Sigmoid colon (tissue), 6 donors: ENCODE measurements at regions not wholly inside any gene's neighbourhood (a gene's known extent, or its start where the extent isn't known, plus 50 kb on each side); places are given as distances from the start of the nearest gene placed in this dataset.

Experiments
- DNase-seq: peaks from one replicate; pipeline ENCODE4 v3.0.0-alpha.2; 2019
- H3K27ac ChIP-seq, 4 donors: fragments of 200-600 bp; sonication (generic); one replicate each; pipeline ENCODE4 v1.5.1; 2016 to 2019; ENCODE audit warnings: mild to moderate bottlenecking in 1 of 4
- H3K27me3 ChIP-seq, 3 donors: fragments of 200-600 bp; sonication (generic); one replicate each; pipeline ENCODE4 v1.5.1; 2019; ENCODE audit warnings: mild to moderate bottlenecking in 1 of 3
- H3K36me3 ChIP-seq, 4 donors: fragments of 200-600 bp; sonication (generic); one replicate each; pipeline ENCODE4 v1.5.1; 2016 to 2019
- H3K4me1 ChIP-seq, 4 donors: fragments of 200-600 bp; sonication (generic); one replicate each; pipeline ENCODE4 v1.5.1; 2017 to 2019
- H3K4me3 ChIP-seq, 4 donors: fragments of 200-600 bp; sonication (generic); one replicate each; pipeline ENCODE4 v1.5.1; 2017 to 2019; ENCODE audit warnings: mild to moderate bottlenecking in 2 of 4, moderate library complexity in 1 of 4
- H3K9me3 ChIP-seq, 4 donors: fragments of 200-600 bp in 3 of 4; sonication (generic) in 3 of 4; one replicate each; pipeline versions ENCODE4 v1.5.1 to v1.6.1; 2013 to 2019
- CTCF ChIP-seq, 4 experiments: fragments of 450-650 bp in 3 of 4; fragments of 200-600 bp in 1 of 4; IDR thresholded peaks; one replicate each; pipeline ENCODE4 v1.5.1; 2016 to 2019; ENCODE audit warnings: antibody characterized with exemption in 4 of 4, mild to moderate bottlenecking in 3 of 4, moderate library complexity in 2 of 4
- EP300 ChIP-seq, 4 donors: sonication (generic); formaldehyde crosslinking; IDR thresholded peaks; one replicate each; pipeline ENCODE4 v1.6.1; 2017; ENCODE audit warnings: antibody characterized with exemption in 4 of 4
- POLR2A ChIP-seq, 2 donors: fragments of 450-650 bp; IDR thresholded peaks; one replicate each; pipeline ENCODE4 v1.6.1; 2016; ENCODE audit warnings: antibody characterized with exemption in 2 of 2, mild to moderate bottlenecking in 2 of 2, moderate library complexity in 2 of 2
- POLR2AphosphoS5 ChIP-seq, 4 donors: sonication (generic); formaldehyde crosslinking; IDR thresholded peaks; one replicate each; pipeline ENCODE4 v1.6.1; 2017; ENCODE audit warnings: antibody characterized with exemption in 4 of 4
- WGBS, 2 donors: extraction: QIAGEN DNeasy Blood & Tissue Kit; methylation state at CpG; one replicate each; pipeline ENCODE4 v1.1.7; 2013; 5-methylcytosine and 5-hydroxymethylcytosine counted together
- intact Hi-C: fragments of 100-400 bp; cut with DNase I; formaldehyde crosslinking; loops from one replicate; pipeline ENCODE4 v1.15.1; 2023
- donor health status: healthy with polysubstance abuse.
- donor health status: healthy.

GRCh38 chr2:60299179-60299578 lies 254.3 kb downstream of the BCL11A start:
- WGBS, 2 donors: 16 to 66% methylated on average over 8 of the region's 8 CpGs
- Histone ChIP-seq H3K9me3 (no peaks in the 10 kb centered on the region), H3K27me3 (no peaks in the 10 kb centered on the region), H3K4me1 (no peaks in the 10 kb centered on the region), H3K4me3 (no peak overlapping the region), H3K36me3 (no peaks in the 10 kb centered on the region), H3K27ac (no peak overlapping the region)
- no peak for DNase-seq
- intact Hi-C loops: no loop called here
- TF ChIP-seq POLR2AphosphoS5 (IDR thresholded peaks at IDR 0.05) (no peak), CTCF (IDR thresholded peaks at IDR 0.05) (no peak), POLR2A (IDR thresholded peaks at IDR 0.05) (no peak), EP300 (IDR thresholded peaks at IDR 0.05) (no peak)

- TF ChIP-seq EP300 (IDR thresholded peaks at IDR 0.05) (no peak), CTCF (IDR thresholded peaks at IDR 0.05) (no peak), POLR2A (IDR thresholded peaks at IDR 0.05) (no peak), POLR2AphosphoS5 (IDR thresholded peaks at IDR 0.05) (no peak)
- Histone ChIP-seq H3K4me3 (no peak overlapping the region), H3K9me3 (no peaks in the 10 kb centered on the region), H3K27ac (no peak overlapping the region), H3K4me1 (no peaks in the 10 kb centered on the region), H3K27me3 (no peaks in the 10 kb centered on the region), H3K36me3 (no peaks in the 10 kb centered on the region)
- DNase-seq: no peak
- intact Hi-C loops: no loop called here
- WGBS, 2 donors: 21 to 71% methylated on average over 20 of the region's 20 CpGs
These were observed 255.3 kb downstream of the BCL11A start for GRCh38 chr2:60298006-60298696.

GRCh38 chr2:60297296-60298005 lies 256.0 kb downstream of the BCL11A start:
- no peaks in the 10 kb centered on the region for H3K27me3 ChIP-seq
- intact Hi-C loops: no loop called here
- WGBS, 2 donors: 31 to 63% methylated on average over 21 of the region's 21 CpGs
- DNase-seq: no peak
- no peak overlapping the region for H3K27ac ChIP-seq
- H3K9me3 ChIP-seq: no peaks in the 10 kb centered on the region
- no peaks in the 10 kb centered on the region for H3K36me3 ChIP-seq
- TF ChIP-seq POLR2A (IDR thresholded peaks at IDR 0.05) (no peak), EP300 (IDR thresholded peaks at IDR 0.05) (no peak), POLR2AphosphoS5 (IDR thresholded peaks at IDR 0.05) (no peak), CTCF (IDR thresholded peaks at IDR 0.05) (no peak)
- H3K4me3 ChIP-seq: no peak overlapping the region
- no peaks in the 10 kb centered on the region for H3K4me1 ChIP-seq

GRCh38 chr2:60296219-60296955 lies 257.1 kb downstream of the BCL11A start:
- Histone ChIP-seq H3K27ac (no peak overlapping the region), H3K36me3 (no peaks in the 10 kb centered on the region), H3K4me3 (no peak overlapping the region), H3K9me3 (no peaks in the 10 kb centered on the region), H3K4me1 (no peaks in the 10 kb centered on the region), H3K27me3 (no peaks in the 10 kb centered on the region)
- WGBS, 2 donors: 85 to 88% methylated on average over 8 of the region's 8 CpGs
- intact Hi-C loops: no loop called here
- no peak for TF ChIP-seq EP300 (IDR thresholded peaks at IDR 0.05)
- TF ChIP-seq CTCF (IDR thresholded peaks at IDR 0.05): no peak
- TF ChIP-seq POLR2A (IDR thresholded peaks at IDR 0.05): no peak
- TF ChIP-seq POLR2AphosphoS5 (IDR thresholded peaks at IDR 0.05): no peak
- DNase-seq: no peak
